ENCODE measurements at regions not wholly inside any gene's neighbourhood (a gene's known extent, or its start where the extent isn't known, plus 50 kb on each side); places are given as distances from the start of the nearest gene placed in this dataset.
"Not testable (repeated sequence)": the region's sequence is repeated elsewhere in the genome, so short reads cannot be mapped to it uniquely, and the experiment has no call there.

DNA sequence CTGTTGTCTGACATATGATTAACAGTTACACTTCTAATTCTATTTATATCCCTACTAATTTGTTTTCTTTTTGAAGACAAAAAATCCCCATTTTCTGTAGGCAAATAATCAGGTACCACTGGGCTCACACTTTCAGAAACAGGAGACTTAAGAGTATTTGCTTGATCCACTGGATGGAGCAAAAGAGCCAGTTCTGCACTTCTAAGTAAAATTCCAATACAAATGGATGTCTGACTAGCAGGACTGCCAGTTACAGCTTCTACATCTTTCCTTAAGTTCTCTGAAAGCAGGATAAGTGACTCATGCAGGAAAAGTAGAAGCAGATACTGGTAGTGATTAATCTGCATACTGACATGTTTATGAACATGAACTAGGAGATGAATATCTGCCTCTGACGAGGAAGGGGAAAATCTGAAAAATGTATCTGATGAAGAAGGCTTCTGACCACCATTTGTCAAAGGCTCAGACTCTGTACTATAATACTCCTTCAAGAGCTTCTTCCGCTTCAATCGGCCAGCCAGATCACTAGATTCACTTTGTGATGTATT is 73.8 kb upstream of the ANKS1B start:
- in situ Hi-C loops (cut with MboI; ENCODE audit: low pct_unique_long_range_greater_than_20kb, low sequenced_read_pairs, unreplicated experiment): no loop called here
- peak; percentile 37 for DNase-seq (ENCODE audit: low spot score)
- TF ChIP-seq, protein P1, sequence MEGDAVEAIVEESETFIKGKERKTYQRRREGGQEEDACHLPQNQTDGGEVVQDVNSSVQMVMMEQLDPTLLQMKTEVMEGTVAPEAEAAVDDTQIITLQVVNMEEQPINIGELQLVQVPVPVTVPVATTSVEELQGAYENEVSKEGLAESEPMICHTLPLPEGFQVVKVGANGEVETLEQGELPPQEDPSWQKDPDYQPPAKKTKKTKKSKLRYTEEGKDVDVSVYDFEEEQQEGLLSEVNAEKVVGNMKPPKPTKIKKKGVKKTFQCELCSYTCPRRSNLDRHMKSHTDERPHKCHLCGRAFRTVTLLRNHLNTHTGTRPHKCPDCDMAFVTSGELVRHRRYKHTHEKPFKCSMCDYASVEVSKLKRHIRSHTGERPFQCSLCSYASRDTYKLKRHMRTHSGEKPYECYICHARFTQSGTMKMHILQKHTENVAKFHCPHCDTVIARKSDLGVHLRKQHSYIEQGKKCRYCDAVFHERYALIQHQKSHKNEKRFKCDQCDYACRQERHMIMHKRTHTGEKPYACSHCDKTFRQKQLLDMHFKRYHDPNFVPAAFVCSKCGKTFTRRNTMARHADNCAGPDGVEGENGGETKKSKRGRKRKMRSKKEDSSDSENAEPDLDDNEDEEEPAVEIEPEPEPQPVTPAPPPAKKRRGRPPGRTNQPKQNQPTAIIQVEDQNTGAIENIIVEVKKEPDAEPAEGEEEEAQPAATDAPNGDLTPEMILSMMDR (IDR thresholded peaks at IDR 0.05; ENCODE audit: extremely low read depth, insufficient read depth, missing control alignments): peak; percentile 28

DNA sequence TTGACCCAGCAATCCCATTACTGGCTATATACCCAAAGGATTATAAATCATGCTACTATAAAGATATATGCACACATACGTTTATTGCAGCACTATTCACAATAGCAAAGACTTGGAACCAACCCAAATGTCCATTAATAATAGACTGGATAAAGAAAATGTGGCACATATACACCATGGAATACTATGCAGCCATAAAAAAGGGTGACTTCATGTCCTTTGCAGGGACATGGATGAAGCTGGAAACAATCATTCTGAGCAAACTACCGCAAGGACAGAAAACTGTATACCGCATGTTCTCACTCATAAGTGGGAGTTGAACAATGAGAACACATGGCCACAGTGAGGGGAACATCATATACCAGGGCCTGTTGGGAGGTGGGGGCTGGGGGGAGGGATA is 61.5 kb upstream of the ANKS1B start:
- DNase-seq (ENCODE audit: low spot score); in situ Hi-C loops (cut with MboI; ENCODE audit: low pct_unique_long_range_greater_than_20kb, low sequenced_read_pairs, unreplicated experiment): not testable (repeated sequence)

DNA sequence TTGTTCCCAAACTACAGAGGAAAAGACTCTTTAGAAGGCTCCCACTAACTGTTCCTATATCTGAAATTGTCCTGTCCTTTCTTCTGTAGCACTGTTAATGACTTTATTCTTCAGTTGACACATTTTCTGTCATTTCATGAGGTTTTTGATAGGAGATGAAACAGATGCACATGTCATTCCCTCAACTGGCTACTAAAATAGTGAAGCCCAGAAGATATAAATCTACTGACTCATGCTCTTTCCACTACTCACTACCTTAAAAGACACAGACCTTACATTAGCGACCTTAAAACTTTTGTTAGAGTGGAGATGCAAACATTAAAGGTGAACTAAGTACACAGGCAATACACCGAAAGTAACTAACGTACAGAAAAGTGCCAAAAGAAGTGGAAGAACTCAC is 59.5 kb upstream of the ANKS1B start:
- TF ChIP-seq, protein P1 (IDR thresholded peaks at IDR 0.05; ENCODE audit: extremely low read depth, insufficient read depth, missing control alignments): no peak
- DNase-seq (ENCODE audit: low spot score): no peak
- in situ Hi-C loops (cut with MboI; ENCODE audit: low pct_unique_long_range_greater_than_20kb, low sequenced_read_pairs, unreplicated experiment): no loop called here

DNA sequence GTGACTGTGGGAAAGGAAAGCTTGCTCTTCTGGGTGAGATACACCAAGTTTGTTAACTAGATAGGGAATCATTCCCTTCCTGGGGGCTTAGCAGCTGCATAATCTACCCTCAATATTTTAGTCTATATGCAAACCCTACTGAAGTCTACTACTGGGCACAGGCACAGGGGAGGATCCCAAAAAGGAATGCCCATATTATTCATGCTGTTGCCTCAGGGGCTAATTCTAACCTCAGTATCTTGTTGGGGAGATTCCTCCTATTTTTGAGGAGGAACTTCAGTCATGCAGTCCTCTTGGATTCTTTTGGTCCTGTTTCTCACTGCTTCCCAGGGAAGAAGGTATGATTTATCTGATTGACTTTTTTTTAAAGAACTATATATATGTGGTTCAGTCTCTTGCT is 58.9 kb upstream of the ANKS1B start:
- no peak for DNase-seq (ENCODE audit: low spot score)
- in situ Hi-C loops (cut with MboI; ENCODE audit: low pct_unique_long_range_greater_than_20kb, low sequenced_read_pairs, unreplicated experiment): no loop called here
- TF ChIP-seq, protein P1 (IDR thresholded peaks at IDR 0.05; ENCODE audit: extremely low read depth, insufficient read depth, missing control alignments): no peak
